Hematopoietic multipotent progenitor cell treated with erythropoietin and hydrocortisone succinate and interleukin-3 and kit ligand, for 4 days (in vitro differentiated cells): ENCODE measurements at regions not wholly inside any gene's neighbourhood (a gene's known extent, or its start where the extent isn't known, plus 50 kb on each side); places are given as distances from the start of the nearest gene placed in this dataset.
A peak's percentile ranks its signal among the peaks of the same experiment; 100 is the strongest.
"Not testable (repeated sequence)": the region's sequence is repeated elsewhere in the genome, so short reads cannot be mapped to it uniquely, and the experiment has no call there.

ENCODE experiments used
- DNase-seq: peaks from one replicate; pipeline ENCODE4 v3.0.0-alpha.2; 2015

GRCh38 chr2:16091576-16092282, 151.4 kb downstream of the MYCN start:
- no peak for DNase-seq

- peak; percentile 20 for DNase-seq
Observed at GRCh38 chr2:16090650-16091575, 150.6 kb downstream of the MYCN start.

- not testable (repeated sequence) for DNase-seq
Observed at GRCh38 chr2:16089491-16089890, 149.1 kb downstream of the MYCN start.

- DNase-seq: no peak
Observed at GRCh38 chr2:16088802-16089112, 148.4 kb downstream of the MYCN start.

GRCh38 chr2:16088035-16088801, 147.9 kb downstream of the MYCN start:
- peak; percentile 72 for DNase-seq

GRCh38 chr2:16086136-16086535, 145.8 kb downstream of the MYCN start:
- DNase-seq: not testable (repeated sequence)

GRCh38 chr2:16085073-16085472, 144.7 kb downstream of the MYCN start:
- DNase-seq: no peak

- DNase-seq: no peak
Observed at GRCh38 chr2:16084274-16084673, 143.9 kb downstream of the MYCN start.

- DNase-seq: no peak
Observed at GRCh38 chr2:16082276-16082675, 141.9 kb downstream of the MYCN start.

GRCh38 chr2:16081316-16082200, 141.2 kb downstream of the MYCN start:
- DNase-seq: no peak

GRCh38 chr2:16080516-16080915, 140.2 kb downstream of the MYCN start:
- DNase-seq: no peak

- no peak for DNase-seq
Observed at GRCh38 chr2:16080071-16080470, 139.7 kb downstream of the MYCN start.

GRCh38 chr2:16079637-16080036, 139.3 kb downstream of the MYCN start:
- no peak for DNase-seq

GRCh38 chr2:16077601-16078000, 137.3 kb downstream of the MYCN start:
- no peak for DNase-seq

GRCh38 chr2:16076911-16077310, 136.6 kb downstream of the MYCN start:
- DNase-seq: no peak

- DNase-seq: no peak
Observed at GRCh38 chr2:16075045-16076012, 135.0 kb downstream of the MYCN start.

- no peak for DNase-seq
Observed at GRCh38 chr2:16073921-16074425, 133.6 kb downstream of the MYCN start.

- DNase-seq: no peak
Observed at GRCh38 chr2:16073471-16073870, 133.1 kb downstream of the MYCN start.

- DNase-seq: no peak
Observed at GRCh38 chr2:16072638-16073290, 132.4 kb downstream of the MYCN start.

GRCh38 chr2:16071865-16072637, 131.7 kb downstream of the MYCN start:
- no peak for DNase-seq
